ENCODE measurements at regions not wholly inside any gene's neighbourhood (a gene's known extent, or its start where the extent isn't known, plus 50 kb on each side); places are given as distances from the start of the nearest gene placed in this dataset.

GRCh38 chr10:3430501-3430900 is 257.9 kb upstream of the PITRM1 start:
- no peak for TF ChIP-seq POLR2AphosphoS5 (IDR thresholded peaks at IDR 0.05; ENCODE audit: low read depth, low read length)
- TF ChIP-seq REST (IDR thresholded peaks at IDR 0.05; ENCODE audit: insufficient read depth in 1 of 2, low read depth in 2 of 2, low read length in 2 of 2), result no peak
- TF ChIP-seq TAF1 (IDR thresholded peaks at IDR 0.05; ENCODE audit: borderline replicate concordance, insufficient read depth, low read length), result no peak
- no peak for TF ChIP-seq SIN3A (IDR thresholded peaks at IDR 0.05; ENCODE audit: borderline replicate concordance, insufficient read depth, low read length)
- no peak for TF ChIP-seq FOXP2 (optimal IDR thresholded peaks at IDR 0.05; ENCODE audit: borderline replicate concordance, extremely low read depth, extremely low read length, insufficient read depth)
